ENCODE measurements at regions not wholly inside any gene's neighbourhood (a gene's known extent, or its start where the extent isn't known, plus 50 kb on each side); places are given as distances from the start of the nearest gene placed in this dataset.
A peak's percentile ranks its signal among the peaks of the same experiment; 100 is the strongest.

GRCh38 chr11:70751142-70751734 is 352.9 kb downstream of the CTTN start (continued):
- TF ChIP-seq REST (IDR thresholded peaks at IDR 0.05; ENCODE audit: unreplicated experiment): no peak

GRCh38 chr11:70755410-70756158 is 357.3 kb downstream of the CTTN start:
- no peak overlapping the region for H3K4me2 ChIP-seq
- no peaks in the 10 kb centered on the region; the same call in 1 of the 2 replicates for H3F3A ChIP-seq (replicated peaks; ENCODE audit: low read depth)
- peak; percentile 89 for DNase-seq (ENCODE audit: low spot score)
- H3K36me3 Mint-ChIP-seq (ENCODE audit: low read depth): peaks cover 29% of the 10 kb centered on the region
- H3K36me3 ChIP-seq (ENCODE audit: insufficient read depth): no peaks in the 10 kb centered on the region; the same call in 1 of the 2 replicates
- peaks cover 16% of the 10 kb centered on the region for H3K4me1 Mint-ChIP-seq
- H3K27ac ChIP-seq (ENCODE audit: low read depth): peak overlapping the region; percentile 83
- H3K4me3 ChIP-seq: no peak overlapping the region
- no peak overlapping the region for H3K27ac Mint-ChIP-seq
- peaks cover 5% of the 10 kb centered on the region; the same call in 1 of the 2 replicates for H3K4me1 ChIP-seq (ENCODE audit: insufficient read depth)
- H3K9me3 Mint-ChIP-seq: peaks cover 21% of the 10 kb centered on the region
- H3K79me2 ChIP-seq (replicated peaks; ENCODE audit: insufficient read depth): no peaks in the 10 kb centered on the region
- peaks cover 14% of the 10 kb centered on the region for H3K27me3 Mint-ChIP-seq (ENCODE audit: insufficient read depth, low read depth, poor library complexity)
- peak; percentile 98 for ATAC-seq
- no peak overlapping the region for H2AFZ ChIP-seq
- H4K20me1 ChIP-seq (replicated peaks; ENCODE audit: insufficient read depth): peaks cover 8% of the 10 kb centered on the region
- no peak for TF ChIP-seq POLR2AphosphoS5 (IDR thresholded peaks at IDR 0.05; ENCODE audit: low read depth)
- no peak for TF ChIP-seq REST (IDR thresholded peaks at IDR 0.05; ENCODE audit: unreplicated experiment)
- TF ChIP-seq ZNF331 (CRISPR knock-in tag; IDR thresholded peaks at IDR 0.05; ENCODE audit: low read depth): no peak
- TF ChIP-seq JUNB (IDR thresholded peaks at IDR 0.05; ENCODE audit: unreplicated experiment): no peak
- peak; percentile 80 to 95 for TF ChIP-seq CTCF (conservative IDR thresholded peaks at IDR 0.05; ENCODE audit: low read depth in 2 of 2)
- TF ChIP-seq CREB1 (CRISPR knock-in tag; IDR thresholded peaks at IDR 0.05; ENCODE audit: low read depth): no peak
- H3K27me3 ChIP-seq (ENCODE audit: insufficient read depth): no peaks in the 10 kb centered on the region
- H3K4me3 Mint-ChIP-seq: no peak overlapping the region
- H3K9me2 ChIP-seq (ENCODE audit: insufficient read depth): no peaks in the 10 kb centered on the region

Data from GM23338 (cell line).